Lower lobe of right lung (tissue), 2 donors: ENCODE measurements at regions not wholly inside any gene's neighbourhood (a gene's known extent, or its start where the extent isn't known, plus 50 kb on each side); places are given as distances from the start of the nearest gene placed in this dataset.

Experiments used
- ATAC-seq, 2 donors: fragments of 200-7000 bp; cut with Tn5 transposase; one replicate each; pipeline ENCODE4 v1.9.1; 2020 to 2022; ENCODE audit warnings: mild to moderate bottlenecking in 2 of 2, moderate library complexity in 2 of 2
- DNase-seq: peaks from one replicate; pipeline ENCODE4 v3.0.0-alpha.2; 2020
- H3K27ac ChIP-seq: fragments of 200-600 bp; one replicate; pipeline ENCODE4 v1.8.0; 2022
- H3K27me3 ChIP-seq: fragments of 200-600 bp; one replicate; pipeline ENCODE4 v1.8.0; 2022; ENCODE audit warnings: low read depth
- H3K36me3 ChIP-seq: fragments of 200-600 bp; one replicate; pipeline ENCODE4 v1.8.0; 2022; ENCODE audit warnings: mild to moderate bottlenecking
- H3K4me1 ChIP-seq: fragments of 200-600 bp; one replicate; pipeline ENCODE4 v1.8.0; 2022
- H3K4me3 ChIP-seq: fragments of 200-600 bp; one replicate; pipeline ENCODE4 v1.8.0; 2022; ENCODE audit warnings: mild to moderate bottlenecking
- H3K9me3 ChIP-seq: fragments of 200-600 bp; one replicate; pipeline ENCODE4 v1.8.0; 2022
- CTCF ChIP-seq: fragments of 200-600 bp; IDR thresholded peaks from one replicate; pipeline ENCODE4 v1.8.0; 2022; ENCODE audit warnings: antibody characterized with exemption, mild to moderate bottlenecking
- intact Hi-C: fragments of 100-400 bp; cut with DNase I; formaldehyde crosslinking; loops from one replicate; pipeline ENCODE4 v1.11.0; 2022
- donor health status: DM: no; HTN: yes; CAD: no; lungs with severe emphysema.

- no peak overlapping the region for H3K27ac ChIP-seq
- no peaks in the 10 kb centered on the region for H3K36me3 ChIP-seq
- H3K4me1 ChIP-seq, result no peaks in the 10 kb centered on the region
- H3K9me3 ChIP-seq, result no peaks in the 10 kb centered on the region
- DNase-seq, result no peak
- no peak overlapping the region for H3K4me3 ChIP-seq
- H3K27me3 ChIP-seq, result no peaks in the 10 kb centered on the region
- intact Hi-C loops, result no loop called here
- ATAC-seq, result no peak
- TF ChIP-seq CTCF, result no peak
Observed at GRCh38 chr6:86276056-86276455, 633.4 kb upstream of the SYNCRIP start.

GRCh38 chr6:86273936-86274335, 631.2 kb upstream of the SYNCRIP start:
- no peaks in the 10 kb centered on the region for H3K4me1 ChIP-seq
- no peak overlapping the region for H3K4me3 ChIP-seq
- no peak overlapping the region for H3K27ac ChIP-seq
- intact Hi-C loops, result no loop called here
- ATAC-seq (no peak), DNase-seq (no peak)
- H3K36me3 ChIP-seq, result no peaks in the 10 kb centered on the region
- TF ChIP-seq CTCF, result no peak
- no peaks in the 10 kb centered on the region for H3K27me3 ChIP-seq
- H3K9me3 ChIP-seq, result no peaks in the 10 kb centered on the region

GRCh38 chr6:86256615-86257187, 614.0 kb upstream of the SYNCRIP start:
- no peak overlapping the region for H3K4me3 ChIP-seq
- no peak for ATAC-seq
- intact Hi-C loops, result no loop called here
- no peak overlapping the region for H3K27ac ChIP-seq
- no peaks in the 10 kb centered on the region for H3K4me1 ChIP-seq
- H3K9me3 ChIP-seq, result no peaks in the 10 kb centered on the region
- H3K27me3 ChIP-seq, result no peaks in the 10 kb centered on the region
- no peaks in the 10 kb centered on the region for H3K36me3 ChIP-seq
- DNase-seq, result no peak
- no peak for TF ChIP-seq CTCF

GRCh38 chr6:86255973-86256372, 613.3 kb upstream of the SYNCRIP start:
- ATAC-seq (no peak), DNase-seq (no peak)
- TF ChIP-seq CTCF, result no peak
- Histone ChIP-seq H3K36me3 (no peaks in the 10 kb centered on the region), H3K9me3 (no peaks in the 10 kb centered on the region), H3K27me3 (no peaks in the 10 kb centered on the region), H3K4me1 (no peaks in the 10 kb centered on the region), H3K27ac (no peak overlapping the region), H3K4me3 (no peak overlapping the region)
- intact Hi-C loops, result no loop called here

GRCh38 chr6:86251106-86251505, 608.4 kb upstream of the SYNCRIP start:
- Histone ChIP-seq H3K4me3 (no peak overlapping the region), H3K4me1 (no peaks in the 10 kb centered on the region), H3K36me3 (no peaks in the 10 kb centered on the region), H3K27ac (no peak overlapping the region), H3K27me3 (no peaks in the 10 kb centered on the region), H3K9me3 (no peaks in the 10 kb centered on the region)
- DNase-seq (no peak), ATAC-seq (no peak)
- intact Hi-C loops, result no loop called here
- no peak for TF ChIP-seq CTCF

GRCh38 chr6:86217906-86218305, 575.2 kb upstream of the SYNCRIP start:
- H3K9me3 ChIP-seq, result no peaks in the 10 kb centered on the region
- H3K4me3 ChIP-seq, result no peak overlapping the region
- H3K27me3 ChIP-seq, result no peaks in the 10 kb centered on the region
- intact Hi-C loops, result no loop called here
- H3K27ac ChIP-seq, result no peak overlapping the region
- ATAC-seq (no peak), DNase-seq (no peak)
- H3K4me1 ChIP-seq, result no peaks in the 10 kb centered on the region
- TF ChIP-seq CTCF, result no peak
- H3K36me3 ChIP-seq, result no peaks in the 10 kb centered on the region
